ENCODE measurements at regions not wholly inside any gene's neighbourhood (a gene's known extent, or its start where the extent isn't known, plus 50 kb on each side); places are given as distances from the start of the nearest gene placed in this dataset.

DNA sequence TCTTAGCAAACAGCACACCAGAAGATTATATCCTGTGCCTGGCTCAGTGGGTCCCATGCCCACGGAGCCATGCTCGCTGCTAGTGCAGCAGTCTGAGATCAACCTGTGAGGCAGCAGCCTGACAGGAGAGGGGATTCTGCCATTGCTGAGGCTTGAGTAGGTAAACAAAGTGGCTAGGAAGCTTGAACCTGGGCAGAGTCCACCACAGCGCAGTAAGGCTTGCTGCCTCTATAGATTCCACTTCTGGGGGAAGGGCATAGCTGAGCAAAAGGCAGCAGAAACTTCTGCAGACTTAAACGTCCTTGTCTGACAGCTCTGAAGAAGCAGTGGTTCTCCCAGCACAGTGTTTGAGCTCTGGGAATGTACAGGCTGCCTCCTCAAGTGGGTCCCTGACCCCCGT is 210.3 kb downstream of the RMST start:
- Histone ChIP-seq H3K79me2 (ENCODE audit: control insufficient read depth, insufficient read depth, low read length) (no peaks in the 10 kb centered on the region), H3K9me1 (ENCODE audit: control insufficient read depth, extremely low read depth, insufficient read depth, low read length) (no peaks in the 10 kb centered on the region), H3K9me3 (ENCODE audit: control insufficient read depth, low read depth, low read length) (no peaks in the 10 kb centered on the region), H3K4me3 (ENCODE audit: control insufficient read depth in 2 of 3, extremely low read depth in 1 of 3, insufficient read depth in 2 of 3, low read depth in 1 of 3, low read length in 3 of 3) (no peak overlapping the region), H4K20me1 (ENCODE audit: control insufficient read depth, extremely low read depth, insufficient read depth, low read length) (no peaks in the 10 kb centered on the region), H3K27ac (ENCODE audit: control insufficient read depth, insufficient read depth, low read length) (no peak overlapping the region), H3K4me1 (ENCODE audit: control insufficient read depth, extremely low read depth, insufficient read depth, low read length) (no peaks in the 10 kb centered on the region), H3K36me3 (ENCODE audit: control insufficient read depth in 2 of 2, extremely low read depth in 1 of 2, insufficient read depth in 2 of 2, low read length in 2 of 2) (no peaks in the 10 kb centered on the region), H3K27me3 (ENCODE audit: control insufficient read depth, extremely low read depth, insufficient read depth, low read length) (no peaks in the 10 kb centered on the region), H3K4me2 (ENCODE audit: control insufficient read depth, extremely low read depth, insufficient read depth, low read depth, low read length) (no peak overlapping the region), H3K9ac (ENCODE audit: control insufficient read depth, extremely low read depth, insufficient read depth, low read length) (no peak overlapping the region), H2AFZ (ENCODE audit: control insufficient read depth, low read length) (no peak overlapping the region)
- dilution Hi-C loops (cut with MboI; ENCODE audit: extremely low pct_ligation_motif_present, low sequenced_read_pairs), result no loop called here
- FAIRE-seq (no peak), DNase-seq (ENCODE audit: low read depth, low spot score) (no peak)
- TF ChIP-seq, protein P1, sequence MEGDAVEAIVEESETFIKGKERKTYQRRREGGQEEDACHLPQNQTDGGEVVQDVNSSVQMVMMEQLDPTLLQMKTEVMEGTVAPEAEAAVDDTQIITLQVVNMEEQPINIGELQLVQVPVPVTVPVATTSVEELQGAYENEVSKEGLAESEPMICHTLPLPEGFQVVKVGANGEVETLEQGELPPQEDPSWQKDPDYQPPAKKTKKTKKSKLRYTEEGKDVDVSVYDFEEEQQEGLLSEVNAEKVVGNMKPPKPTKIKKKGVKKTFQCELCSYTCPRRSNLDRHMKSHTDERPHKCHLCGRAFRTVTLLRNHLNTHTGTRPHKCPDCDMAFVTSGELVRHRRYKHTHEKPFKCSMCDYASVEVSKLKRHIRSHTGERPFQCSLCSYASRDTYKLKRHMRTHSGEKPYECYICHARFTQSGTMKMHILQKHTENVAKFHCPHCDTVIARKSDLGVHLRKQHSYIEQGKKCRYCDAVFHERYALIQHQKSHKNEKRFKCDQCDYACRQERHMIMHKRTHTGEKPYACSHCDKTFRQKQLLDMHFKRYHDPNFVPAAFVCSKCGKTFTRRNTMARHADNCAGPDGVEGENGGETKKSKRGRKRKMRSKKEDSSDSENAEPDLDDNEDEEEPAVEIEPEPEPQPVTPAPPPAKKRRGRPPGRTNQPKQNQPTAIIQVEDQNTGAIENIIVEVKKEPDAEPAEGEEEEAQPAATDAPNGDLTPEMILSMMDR (optimal IDR thresholded peaks at IDR 0.05 in 1 of 3, IDR thresholded peaks at IDR 0.05 in 1 of 3, conservative IDR thresholded peaks at IDR 0.05 in 1 of 3; ENCODE audit: extremely low read depth in 1 of 3, insufficient read depth in 2 of 3, low read length in 3 of 3), result no peak
- TF ChIP-seq EZH2 (IDR thresholded peaks at IDR 0.05; ENCODE audit: low read length), result no peak

DNA sequence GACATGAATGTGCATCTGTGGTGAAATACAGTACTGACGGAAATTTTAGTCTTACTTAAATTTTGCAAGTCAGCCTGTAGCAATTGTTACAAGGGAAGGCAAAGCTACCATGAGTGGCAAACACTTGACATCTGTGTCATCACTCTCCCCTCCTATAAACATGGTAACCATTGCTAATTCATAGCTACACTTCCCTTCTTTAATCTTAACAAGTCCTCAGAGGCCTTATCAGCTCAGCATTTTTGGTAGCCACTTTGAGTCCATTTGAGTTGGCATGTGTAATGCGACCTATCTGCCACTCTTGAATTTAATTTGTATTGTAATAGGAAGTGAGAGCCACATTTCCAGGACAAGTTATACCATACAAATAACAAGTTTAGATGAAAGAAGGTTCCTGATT is 218.1 kb downstream of the RMST start:
- Histone ChIP-seq H3K79me2 (ENCODE audit: control insufficient read depth, insufficient read depth, low read length) (no peaks in the 10 kb centered on the region), H3K36me3 (ENCODE audit: control insufficient read depth in 2 of 2, extremely low read depth in 1 of 2, insufficient read depth in 2 of 2, low read length in 2 of 2) (no peaks in the 10 kb centered on the region), H3K9me3 (ENCODE audit: control insufficient read depth, low read depth, low read length) (no peaks in the 10 kb centered on the region), H3K4me3 (ENCODE audit: control insufficient read depth in 2 of 3, extremely low read depth in 1 of 3, insufficient read depth in 2 of 3, low read depth in 1 of 3, low read length in 3 of 3) (no peak overlapping the region), H4K20me1 (ENCODE audit: control insufficient read depth, extremely low read depth, insufficient read depth, low read length) (no peaks in the 10 kb centered on the region), H3K27me3 (ENCODE audit: control insufficient read depth, extremely low read depth, insufficient read depth, low read length) (no peaks in the 10 kb centered on the region), H3K27ac (ENCODE audit: control insufficient read depth, insufficient read depth, low read length) (no peak overlapping the region), H3K4me2 (ENCODE audit: control insufficient read depth, extremely low read depth, insufficient read depth, low read depth, low read length) (no peak overlapping the region), H3K9ac (ENCODE audit: control insufficient read depth, extremely low read depth, insufficient read depth, low read length) (no peak overlapping the region), H3K4me1 (ENCODE audit: control insufficient read depth, extremely low read depth, insufficient read depth, low read length) (no peaks in the 10 kb centered on the region), H2AFZ (ENCODE audit: control insufficient read depth, low read length) (no peak overlapping the region), H3K9me1 (ENCODE audit: control insufficient read depth, extremely low read depth, insufficient read depth, low read length) (no peaks in the 10 kb centered on the region)
- dilution Hi-C loops (cut with MboI; ENCODE audit: extremely low pct_ligation_motif_present, low sequenced_read_pairs), result no loop called here
- TF ChIP-seq, protein P1 (optimal IDR thresholded peaks at IDR 0.05 in 1 of 3, IDR thresholded peaks at IDR 0.05 in 1 of 3, conservative IDR thresholded peaks at IDR 0.05 in 1 of 3; ENCODE audit: extremely low read depth in 1 of 3, insufficient read depth in 2 of 3, low read length in 3 of 3), result no peak
- TF ChIP-seq EZH2 (IDR thresholded peaks at IDR 0.05; ENCODE audit: low read length), result no peak
- FAIRE-seq, result no peak
- no peak for DNase-seq (ENCODE audit: low read depth, low spot score)

Measured in keratinocyte (primary cell).